ENCODE measurements at regions not wholly inside any gene's neighbourhood (a gene's known extent, or its start where the extent isn't known, plus 50 kb on each side); places are given as distances from the start of the nearest gene placed in this dataset.

DNA sequence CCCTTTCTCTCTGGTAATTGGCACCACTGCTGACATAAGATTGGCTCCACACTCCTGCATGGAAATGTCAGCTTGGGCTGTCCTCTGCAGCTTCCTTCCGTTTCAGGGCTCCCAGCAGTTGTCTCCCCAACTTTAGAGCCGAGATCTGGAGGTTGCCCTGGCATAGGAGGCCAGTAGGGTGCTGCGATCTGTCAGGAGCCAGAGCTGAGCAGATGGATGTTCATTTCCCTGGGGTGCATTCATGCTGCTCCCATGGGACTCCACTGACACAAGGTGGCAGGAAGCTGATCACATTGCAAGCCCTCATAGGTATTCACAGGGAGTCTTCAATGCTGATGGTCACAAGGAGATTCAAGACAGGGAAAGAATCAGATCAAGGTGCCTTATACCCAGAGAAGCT, 116.6 kb upstream of the RAI2 start:
- no peak for TF ChIP-seq POLR2AphosphoS5 (IDR thresholded peaks at IDR 0.05; ENCODE audit: low read depth, low read length)
- TF ChIP-seq POLR2A (IDR thresholded peaks at IDR 0.05; ENCODE audit: low read depth, low read length) = no peak
- TF ChIP-seq TAF1 (IDR thresholded peaks at IDR 0.05; ENCODE audit: low read depth, low read length) = no peak
- TF ChIP-seq POU2F2 (IDR thresholded peaks at IDR 0.05; ENCODE audit: low read depth, low read length) = no peak

All from GM12891 (cell line).